GM23338 (cell line): ENCODE measurements at regions not wholly inside any gene's neighbourhood (a gene's known extent, or its start where the extent isn't known, plus 50 kb on each side); places are given as distances from the start of the nearest gene placed in this dataset.

ENCODE experiments used
- ATAC-seq: fragments of 200-7000 bp; cut with Tn5 transposase; 3 replicates; pipeline ENCODE4 v1.9.1; 2020
- DNase-seq: peaks from one replicate; pipeline ENCODE4 v3.0.0-alpha.2; 2015; ENCODE audit warnings: low spot score
- H2AFZ ChIP-seq: fragments of 200-600 bp; sonication (generic); 2 replicates; pipeline ENCODE4 v1.8.0; 2016; ENCODE audit warnings: antibody characterized with exemption, mild to moderate bottlenecking, moderate library complexity
- H3F3A ChIP-seq: fragments of 200-600 bp; sonication (generic); replicated peaks from 2 replicates; pipeline ENCODE4 v1.8.0; 2017; ENCODE audit warnings: antibody characterized with exemption, mixed run types, low read depth
- H3K27ac ChIP-seq: fragments of 200-600 bp; sonication (generic); 2 replicates; pipeline ENCODE4 v1.6.1; 2016; ENCODE audit warnings: low read depth
- H3K27me3 ChIP-seq: fragments of 200-600 bp; sonication (generic); 2 replicates; pipeline ENCODE4 v1.8.0; 2016; ENCODE audit warnings: mild to moderate bottlenecking, mixed run types, moderate library complexity; ENCODE audit not compliant: insufficient read depth
- H3K36me3 ChIP-seq: fragments of 200-600 bp; sonication (generic); 2 replicates; pipeline ENCODE4 v1.8.0; 2016; ENCODE audit warnings: mild to moderate bottlenecking; ENCODE audit not compliant: insufficient read depth
- H3K4me1 ChIP-seq: fragments of 200-600 bp; sonication (generic); 2 replicates; pipeline ENCODE4 v1.8.0; 2016; ENCODE audit warnings: mild to moderate bottlenecking, moderate library complexity; ENCODE audit not compliant: insufficient read depth
- H3K4me2 ChIP-seq: fragments of 200-600 bp; sonication (generic); 2 replicates; pipeline ENCODE4 v1.7.1; 2017; ENCODE audit warnings: mixed run types
- H3K4me3 ChIP-seq: fragments of 200-600 bp; sonication (generic); 2 replicates; pipeline ENCODE4 v1.6.1; 2016; ENCODE audit warnings: mixed run types
- H3K79me2 ChIP-seq: fragments of 200-600 bp; sonication (generic); replicated peaks from 2 replicates; pipeline ENCODE4 v1.8.0; 2017; ENCODE audit warnings: mild to moderate bottlenecking; ENCODE audit not compliant: insufficient read depth
- H3K9me2 ChIP-seq: fragments of 200-600 bp; sonication (generic); 2 replicates; pipeline ENCODE4 v1.8.0; 2017; ENCODE audit not compliant: insufficient read depth
- H4K20me1 ChIP-seq: fragments of 200-600 bp; sonication (generic); replicated peaks from 2 replicates; pipeline ENCODE4 v1.8.0; 2017; ENCODE audit warnings: mild to moderate bottlenecking; ENCODE audit not compliant: insufficient read depth
- H3K27ac Mint-ChIP-seq: 2 replicates; pipeline ENCODE4 v1.8.0; 2020; ENCODE audit warnings: inconsistent platforms, mild to moderate bottlenecking, moderate library complexity, mixed read lengths
- H3K27me3 Mint-ChIP-seq: 3 replicates; pipeline ENCODE4 v1.8.0; 2022; ENCODE audit warnings: low read depth, mild to moderate bottlenecking, moderate library complexity, mixed read lengths, inconsistent platforms; ENCODE audit not compliant: insufficient read depth, poor library complexity
- H3K36me3 Mint-ChIP-seq: 3 replicates; pipeline ENCODE4 v1.8.0; 2021; ENCODE audit warnings: low read depth, mild to moderate bottlenecking, inconsistent platforms, moderate library complexity, mixed read lengths
- H3K4me1 Mint-ChIP-seq: 3 replicates; pipeline ENCODE4 v1.8.0; 2020; ENCODE audit warnings: mild to moderate bottlenecking, inconsistent platforms, mixed read lengths
- H3K4me3 Mint-ChIP-seq: 3 replicates; pipeline ENCODE4 v1.8.0; 2021; ENCODE audit warnings: moderate library complexity, mild to moderate bottlenecking, inconsistent platforms, mixed read lengths
- H3K9me3 Mint-ChIP-seq: 3 replicates; pipeline ENCODE4 v1.8.0; 2020; ENCODE audit warnings: moderate library complexity, mild to moderate bottlenecking, inconsistent platforms, mixed read lengths
- CREB1 ChIP-seq: fragments of 250-450 bp; sonication (Bioruptor Pico); IDR thresholded peaks from 2 replicates; pipeline ENCODE4 v1.5.0; 2020; ENCODE audit warnings: low read depth, mild to moderate bottlenecking, moderate library complexity
- CTCF ChIP-seq, 2 experiments: fragments of 200-600 bp in 1 of 2; sonication (generic) in 1 of 2; conservative IDR thresholded peaks; 2 replicates each; pipeline versions ENCODE4 v1.5.1 to v1.6.1; 2016 to 2017; ENCODE audit warnings: antibody characterized with exemption in 2 of 2, low read depth in 2 of 2, mild to moderate bottlenecking in 2 of 2, moderate library complexity in 1 of 2
- ETS1 ChIP-seq: IDR thresholded peaks from 2 replicates; pipeline ENCODE4 v1.6.1; 2016; ENCODE audit warnings: antibody characterized with exemption
- EZH2 ChIP-seq: fragments of 200-600 bp; sonication (generic); IDR thresholded peaks from one replicate; pipeline ENCODE4 v1.8.0; 2017; ENCODE audit warnings: antibody characterized with exemption, mild to moderate bottlenecking, low read depth; ENCODE audit not compliant: unreplicated experiment
- EZH2phosphoT487 ChIP-seq: fragments of 200-600 bp; sonication (generic); IDR thresholded peaks from one replicate; pipeline ENCODE4 v1.8.1; 2018; ENCODE audit warnings: antibody characterized with exemption; ENCODE audit not compliant: unreplicated experiment
- JUNB ChIP-seq: IDR thresholded peaks from one replicate; pipeline ENCODE4 v1.6.1; 2016; ENCODE audit warnings: antibody characterized with exemption; ENCODE audit not compliant: unreplicated experiment
- NANOG ChIP-seq: IDR thresholded peaks from 2 replicates; pipeline ENCODE4 v1.6.1; 2016; ENCODE audit warnings: antibody characterized with exemption, borderline replicate concordance
- POLR2AphosphoS5 ChIP-seq: IDR thresholded peaks from 2 replicates; pipeline ENCODE4 v1.6.1; 2016; ENCODE audit warnings: antibody characterized with exemption, low read depth
- REST ChIP-seq: IDR thresholded peaks from one replicate; pipeline ENCODE4 v1.6.1; 2018; ENCODE audit warnings: antibody characterized with exemption; ENCODE audit not compliant: unreplicated experiment
- STAT1 ChIP-seq: IDR thresholded peaks from one replicate; pipeline ENCODE4 v1.6.1; 2016; ENCODE audit warnings: antibody characterized with exemption; ENCODE audit not compliant: unreplicated experiment
- ZNF114 ChIP-seq: fragments of 250-450 bp; sonication (Bioruptor Pico); IDR thresholded peaks from 2 replicates; pipeline ENCODE4 v1.5.0; 2020; ENCODE audit warnings: mild to moderate bottlenecking, moderate library complexity
- ZNF331 ChIP-seq: fragments of 250-450 bp; sonication (Bioruptor Pico); IDR thresholded peaks from 2 replicates; pipeline ENCODE4 v1.5.0; 2020; ENCODE audit warnings: low read depth, mild to moderate bottlenecking, moderate library complexity
- ZNF462 ChIP-seq: fragments of 250-450 bp; sonication (Bioruptor Pico); IDR thresholded peaks from 2 replicates; pipeline ENCODE4 v1.5.0; 2020; ENCODE audit warnings: mild to moderate bottlenecking, moderate library complexity

- Histone ChIP-seq H3K4me2 (no peak overlapping the region), H4K20me1 (no peaks in the 10 kb centered on the region), H2AFZ (no peak overlapping the region), H3K27ac (no peak overlapping the region), H3F3A (no peaks in the 10 kb centered on the region), H3K4me3 (no peak overlapping the region), H3K79me2 (no peaks in the 10 kb centered on the region), H3K36me3 (no peaks in the 10 kb centered on the region), H3K4me1 (peaks cover 14% of the 10 kb centered on the region), H3K9me2 (peaks cover 2% of the 10 kb centered on the region), H3K27me3 (peaks cover 8% of the 10 kb centered on the region)
- H3K4me1 Mint-ChIP-seq: peaks cover 35% of the 10 kb centered on the region
- no peaks in the 10 kb centered on the region; the same call in 2 of the 3 replicates for H3K9me3 Mint-ChIP-seq
- no peaks in the 10 kb centered on the region for H3K36me3 Mint-ChIP-seq
- no peak for ATAC-seq
- no peak overlapping the region for H3K4me3 Mint-ChIP-seq
- no peak for TF ChIP-seq POLR2AphosphoS5
- TF ChIP-seq EZH2phosphoT487: no peak
- TF ChIP-seq ZNF462 (CRISPR knock-in tag): no peak
- no peak for TF ChIP-seq ETS1
- no peak for TF ChIP-seq ZNF114
- no peak for TF ChIP-seq ZNF331
- no peak for TF ChIP-seq STAT1
- no peak for TF ChIP-seq CTCF (conservative IDR thresholded peaks at IDR 0.05; ENCODE audit: low read depth in 2 of 2)
- no peak for TF ChIP-seq NANOG
- no peak for TF ChIP-seq JUNB
- TF ChIP-seq REST: no peak
- no peak for TF ChIP-seq EZH2
- no peak for TF ChIP-seq CREB1 (CRISPR knock-in tag)
- DNase-seq: no peak
- H3K27ac Mint-ChIP-seq: no peak overlapping the region
- peaks cover 5% of the 10 kb centered on the region for H3K27me3 Mint-ChIP-seq
These were observed 369.9 kb downstream of the SIPA1L2 start for GRCh38 chr1:232260045-232260444.
